K562 (cell line): ENCODE measurements at regions not wholly inside any gene's neighbourhood (a gene's known extent, or its start where the extent isn't known, plus 50 kb on each side); places are given as distances from the start of the nearest gene placed in this dataset.
A peak's percentile ranks its signal among the peaks of the same experiment; 100 is the strongest.

Experiments
- ATAC-seq: fragments of 200-7000 bp; cut with Tn5 transposase; 3 replicates; pipeline ENCODE4 v1.9.1; 2020; ENCODE audit warnings: moderate library complexity
- BruUV-seq: library from RNA; stranded (reverse); fragments of 400-500 nt; replicated peaks from 2 replicates; lab custom pipeline; 2021; lab: Mats Ljungman, UMichigan
- CTCF ChIA-PET: fragments of 300-600 bp; formaldehyde crosslinking; extraction: SDS; loops from one replicate; lab custom pipeline; 2021; ENCODE audit warnings: low intra/inter-chr PET ratio; lab: Yijun Ruan, JAX
- POLR2A ChIA-PET: fragments of 300-600, 350-650 bp; sonication (Branson Sonifier 250); formaldehyde crosslinking; extraction: SDS; loops from one replicate; lab custom pipeline; 2021; ENCODE audit warnings: antibody characterized with exemption, inconsistent platforms; lab: Yijun Ruan, JAX
- DNase-seq, 4 experiments: peaks; one replicate each; pipeline versions ENCODE4 v3.0.0 to v3.0.0-alpha.2; 2011 to 2018; ENCODE audit warnings: low spot score in 3 of 4, mixed read lengths in 3 of 4; ENCODE audit errors: extremely low read depth in 1 of 4
- FAIRE-seq: peaks from 2 replicates; lab custom pipeline; 2011; peaks lifted over from hg19 to GRCh38; lab: Jason Lieb, UNC
- H2AFZ ChIP-seq: 2 replicates; pipeline ENCODE4 v1.6.0; 2011; ENCODE audit warnings: low read depth, low read length, control low read depth, inconsistent platforms
- H3K27ac ChIP-seq: fragments of 200-600 bp; 3 replicates; pipeline ENCODE4 v1.8.0; 2011; ENCODE audit warnings: low read depth, mild to moderate bottlenecking, control low read depth, inconsistent platforms, low read length, moderate library complexity, mixed read lengths; ENCODE audit errors: extremely low read depth
- H3K27me3 ChIP-seq, 2 experiments: fragments of 300-600 bp in 1 of 2; 2 replicates in 1 of 2; 3 replicates in 1 of 2; pipeline versions ENCODE4 v1.6.0 to v1.8.0; 2011; ENCODE audit warnings: inconsistent platforms in 2 of 2, low read length in 2 of 2, mild to moderate bottlenecking in 1 of 2, mixed read lengths in 1 of 2, moderate library complexity in 1 of 2; ENCODE audit not compliant: control insufficient read depth in 2 of 2, insufficient read depth in 2 of 2
- H3K36me3 ChIP-seq: fragments of 300-600 bp; 3 replicates; pipeline ENCODE4 v1.8.0; 2011; ENCODE audit warnings: mild to moderate bottlenecking, low read length, inconsistent platforms; ENCODE audit not compliant: control insufficient read depth, insufficient read depth
- H3K4me1 ChIP-seq, 2 experiments: fragments of 200-600 bp in 1 of 2; replicated peaks in 1 of 2; 2 replicates in 1 of 2; 3 replicates in 1 of 2; pipeline versions ENCODE4 v1.5.1 to v1.8.0; 2011; ENCODE audit warnings: inconsistent platforms in 2 of 2, low read length in 2 of 2, mild to moderate bottlenecking in 1 of 2, mixed read lengths in 1 of 2, moderate library complexity in 1 of 2; ENCODE audit not compliant: control insufficient read depth in 2 of 2, insufficient read depth in 2 of 2
- H3K4me2 ChIP-seq: 2 replicates; pipeline ENCODE4 v1.6.1; 2011; ENCODE audit warnings: low read length, control low read depth, inconsistent platforms, mixed read lengths; ENCODE audit not compliant: insufficient read depth
- H3K4me3 ChIP-seq: fragments of 200-600 bp; sonication (generic), shearing (Covaris generic); 2 replicates; pipeline ENCODE4 v1.5.1; 2016; ENCODE audit warnings: control low read depth, inconsistent platforms
- H3K79me2 ChIP-seq: fragments of 200-600 bp; 3 replicates; pipeline ENCODE4 v1.8.0; 2011; ENCODE audit warnings: low read length, inconsistent platforms; ENCODE audit not compliant: control insufficient read depth, insufficient read depth
- H3K9ac ChIP-seq, 2 experiments: 2 replicates each; pipeline versions ENCODE4 v1.6.0 to v1.6.1; 2011; ENCODE audit warnings: low read depth in 2 of 2, low read length in 2 of 2, control low read depth in 1 of 2, inconsistent platforms in 1 of 2, mild to moderate bottlenecking in 1 of 2, mixed read lengths in 1 of 2; ENCODE audit not compliant: insufficient read depth in 1 of 2
- H3K9me1 ChIP-seq: one replicate; pipeline ENCODE4 v1.6.0; 2011; ENCODE audit warnings: inconsistent platforms, mild to moderate bottlenecking, low read length, moderate library complexity; ENCODE audit not compliant: control insufficient read depth, insufficient read depth
- H3K9me3 ChIP-seq: replicated peaks from 2 replicates; pipeline ENCODE4 v1.5.1; 2011; ENCODE audit warnings: low read depth, low read length, inconsistent platforms; ENCODE audit not compliant: control insufficient read depth, insufficient read depth
- H4K20me1 ChIP-seq: replicated peaks from 2 replicates; pipeline ENCODE4 v1.6.1; 2011; ENCODE audit warnings: low read length, inconsistent platforms, mixed read lengths; ENCODE audit not compliant: control insufficient read depth, insufficient read depth
- CBX2 ChIP-seq: fragments of 200-600 bp; sonication (generic); IDR thresholded peaks from one replicate; pipeline ENCODE4 v1.6.1; 2012; ENCODE audit warnings: mild to moderate bottlenecking, low read length, inconsistent platforms; ENCODE audit not compliant: insufficient read depth, poor library complexity, severe bottlenecking
- KLF13 ChIP-seq: fragments of 450-650 bp; IDR thresholded peaks from 2 replicates; pipeline ENCODE4 v1.6.1; 2016; ENCODE audit warnings: missing genetic modification characterization, low read depth, mild to moderate bottlenecking, missing compliant biosample characterization, moderate library complexity, borderline replicate concordance
- MAFG ChIP-seq: fragments of 450-650 bp; conservative IDR thresholded peaks from 2 replicates; pipeline ENCODE4 v1.6.1; 2016; ENCODE audit warnings: missing genetic modification characterization, missing compliant biosample characterization
- MECOM ChIP-seq: fragments of 250-450 bp; sonication (Bioruptor Pico); IDR thresholded peaks from 2 replicates; pipeline ENCODE4 v1.8.0; 2022; ENCODE audit warnings: inconsistent platforms
- MEIS2 ChIP-seq: fragments of 450-650 bp; IDR thresholded peaks from 2 replicates; pipeline ENCODE4 v1.6.1; 2014; ENCODE audit warnings: mild to moderate bottlenecking; ENCODE audit not compliant: partially characterized antibody
- PBX2 ChIP-seq, 2 experiments: IDR thresholded peaks in 1 of 2; conservative IDR thresholded peaks in 1 of 2; 2 replicates each; pipeline ENCODE4 v1.6.1; 2016; ENCODE audit warnings: low read depth in 2 of 2, mild to moderate bottlenecking in 1 of 2, missing compliant biosample characterization in 1 of 2, missing genetic modification characterization in 1 of 2, moderate library complexity in 1 of 2
- PKNOX1 ChIP-seq: fragments of 450-650 bp; IDR thresholded peaks from 2 replicates; pipeline ENCODE4 v1.6.1; 2016
- SOX6 ChIP-seq: fragments of 450-650 bp; IDR thresholded peaks from 2 replicates; pipeline ENCODE4 v1.6.1; 2014; ENCODE audit warnings: mild to moderate bottlenecking
- SRSF7 ChIP-seq: fragments of 200-400 bp; formaldehyde crosslinking; optimal IDR thresholded peaks from 2 replicates; pipeline ENCODE3; 2017; ENCODE audit warnings: mild to moderate bottlenecking, low read depth, low read length
- TRIM25 ChIP-seq: fragments of 450-650 bp; IDR thresholded peaks from 2 replicates; pipeline ENCODE4 v1.7.0; 2016; ENCODE audit warnings: borderline replicate concordance
- USF2 ChIP-seq: sonication (generic); formaldehyde crosslinking; IDR thresholded peaks from 2 replicates; pipeline ENCODE4 v1.5.0; 2020; ENCODE audit warnings: missing genetic modification reagents
- WGBS: fragments of 100-300 bp; shearing (Covaris generic); methylation state at CpG from one replicate; pipeline ENCODE4 v1.1.6; 2016; ENCODE audit warnings: low coverage, mixed read lengths; ENCODE audit not compliant: insufficient coverage; ENCODE audit errors: missing lambda C conversion rate; 5-methylcytosine and 5-hydroxymethylcytosine counted together
- in situ Hi-C: fragments of 300-500 bp; cut with MboI; formaldehyde crosslinking; loops from 4 replicates; pipeline ENCODE4 v1.15.0; 2018; ENCODE audit warnings: inconsistent platforms, mixed read lengths
- intact Hi-C: fragments of 100-400 bp; cut with micrococcal nuclease; formaldehyde crosslinking; loops from 2 replicates; pipeline ENCODE4 v1.14.2; 2022

GRCh38 chr1:87712261-87713010, 383.8 kb downstream of the LMO4 start:
- no peaks in the 10 kb centered on the region for H3K4me1 ChIP-seq
- POLR2A ChIA-PET = no interaction called here
- intact Hi-C loops = no loop called here

More at GRCh38 chr1:87712261-87713010, 383.8 kb downstream of the LMO4 start:
- H3K36me3 ChIP-seq = no peaks in the 10 kb centered on the region
- H2AFZ ChIP-seq = no peak overlapping the region
- no peak overlapping the region for H3K4me3 ChIP-seq
- FAIRE-seq (no peak), ATAC-seq (peak; percentile 39; the same call in 1 of the 3 replicates), DNase-seq (peak in 1 of 4 experiments; percentile 12)
- no peaks in the 10 kb centered on the region for H3K79me2 ChIP-seq
- no peak overlapping the region for H3K4me2 ChIP-seq
- no peaks in the 10 kb centered on the region for H3K27me3 ChIP-seq
- H3K9me1 ChIP-seq = no peaks in the 10 kb centered on the region
- in situ Hi-C loops = no loop called here
- H3K27ac ChIP-seq = no peak overlapping the region
- TF ChIP-seq CBX2 (no peak), MEIS2 (peak; percentile 80), PBX2 (CRISPR knock-in tag; IDR thresholded peaks at IDR 0.05; ENCODE audit: low read depth) (no peak), PBX2 (tag; conservative IDR thresholded peaks at IDR 0.05; ENCODE audit: low read depth) (no peak), USF2 (CRISPR knock-in tag) (no peak), TRIM25 (no peak), MECOM (CRISPR knock-in tag) (peak; percentile 79; the same call in 1 of the 2 replicates), SOX6 (no peak), SRSF7 (no peak), PKNOX1 (peak; percentile 59), MAFG (tag) (peak; percentile 28; the same call in 1 of the 2 replicates), KLF13 (no peak)
- H4K20me1 ChIP-seq = no peaks in the 10 kb centered on the region
- CTCF ChIA-PET = no interaction called here
- no peak overlapping the region for H3K9ac ChIP-seq
- BruUV-seq = no TSS peak
- 0% methylated on average over 2 of the region's 2 CpGs for WGBS
- no peaks in the 10 kb centered on the region for H3K9me3 ChIP-seq
